Body of pancreas (tissue), 4 donors: ENCODE measurements at regions not wholly inside any gene's neighbourhood (a gene's known extent, or its start where the extent isn't known, plus 50 kb on each side); places are given as distances from the start of the nearest gene placed in this dataset.

Experiments
- CTCF ChIP-seq, 7 experiments: fragments of 450-650 bp in 4 of 7; fragments of 200-600 bp in 3 of 7; sonication (generic) in 3 of 7; IDR thresholded peaks; one replicate each; pipeline ENCODE4 v1.5.1; 2016 to 2019; ENCODE audit warnings: antibody characterized with exemption in 7 of 7
- POLR2A ChIP-seq, 3 donors: fragments of 450-650 bp; IDR thresholded peaks; one replicate each; pipeline ENCODE4 v1.6.1; 2016; ENCODE audit warnings: antibody characterized with exemption in 3 of 3, mild to moderate bottlenecking in 2 of 3

GRCh38 chr12:73308079-73308478 is 1035.9 kb downstream of the TRHDE start:
- TF ChIP-seq CTCF (IDR thresholded peaks at IDR 0.05): no peak
- no peak for TF ChIP-seq POLR2A (IDR thresholded peaks at IDR 0.05)
